ENCODE measurements at regions not wholly inside any gene's neighbourhood (a gene's known extent, or its start where the extent isn't known, plus 50 kb on each side); places are given as distances from the start of the nearest gene placed in this dataset.
A peak's percentile ranks its signal among the peaks of the same experiment; 100 is the strongest.

- DNase-seq (ENCODE audit: low read depth): no peak
- H3K36me3 ChIP-seq (ENCODE audit: control insufficient read depth, insufficient read depth, low read length): no peaks in the 10 kb centered on the region
- H3K4me3 ChIP-seq (ENCODE audit: low read depth, low read length): no peak overlapping the region
- no peaks in the 10 kb centered on the region for H3K27me3 ChIP-seq (ENCODE audit: control insufficient read depth, insufficient read depth, low read length)
- no peak for TF ChIP-seq CTCF (IDR thresholded peaks at IDR 0.05; ENCODE audit: insufficient read depth, low read length, severe bottlenecking)
- no peak for FAIRE-seq
Observed at GRCh38 chr10:65723525-65723924, 1202.3 kb upstream of the LRRTM3 start.

- DNase-seq (ENCODE audit: low read depth) (no peak), FAIRE-seq (no peak)
- no peak for TF ChIP-seq CTCF (IDR thresholded peaks at IDR 0.05; ENCODE audit: insufficient read depth, low read length, severe bottlenecking)
- Histone ChIP-seq H3K36me3 (ENCODE audit: control insufficient read depth, insufficient read depth, low read length) (no peaks in the 10 kb centered on the region), H3K4me3 (ENCODE audit: low read depth, low read length) (no peak overlapping the region), H3K27me3 (ENCODE audit: control insufficient read depth, insufficient read depth, low read length) (no peaks in the 10 kb centered on the region)
Observed at GRCh38 chr10:65735382-65735781, 1190.5 kb upstream of the LRRTM3 start.

GRCh38 chr10:65742906-65743305, 1182.9 kb upstream of the LRRTM3 start:
- Histone ChIP-seq H3K4me3 (ENCODE audit: low read depth, low read length) (no peak overlapping the region), H3K27me3 (ENCODE audit: control insufficient read depth, insufficient read depth, low read length) (no peaks in the 10 kb centered on the region), H3K36me3 (ENCODE audit: control insufficient read depth, insufficient read depth, low read length) (no peaks in the 10 kb centered on the region)
- no peak for TF ChIP-seq CTCF (IDR thresholded peaks at IDR 0.05; ENCODE audit: insufficient read depth, low read length, severe bottlenecking)
- no peak for DNase-seq (ENCODE audit: low read depth)
- FAIRE-seq: no peak

- Histone ChIP-seq H3K27me3 (ENCODE audit: control insufficient read depth, insufficient read depth, low read length) (no peaks in the 10 kb centered on the region), H3K4me3 (ENCODE audit: low read depth, low read length) (no peak overlapping the region), H3K36me3 (ENCODE audit: control insufficient read depth, insufficient read depth, low read length) (no peaks in the 10 kb centered on the region)
- FAIRE-seq (no peak), DNase-seq (ENCODE audit: low read depth) (peak; percentile 94)
- no peak for TF ChIP-seq CTCF (IDR thresholded peaks at IDR 0.05; ENCODE audit: insufficient read depth, low read length, severe bottlenecking)
Observed at GRCh38 chr10:65751218-65751617, 1174.6 kb upstream of the LRRTM3 start.

GRCh38 chr10:65751896-65752295, 1173.9 kb upstream of the LRRTM3 start:
- H3K4me3 ChIP-seq (ENCODE audit: low read depth, low read length): no peak overlapping the region
- H3K27me3 ChIP-seq (ENCODE audit: control insufficient read depth, insufficient read depth, low read length): no peaks in the 10 kb centered on the region
- DNase-seq (ENCODE audit: low read depth): peak; percentile 71
- H3K36me3 ChIP-seq (ENCODE audit: control insufficient read depth, insufficient read depth, low read length): no peaks in the 10 kb centered on the region
- FAIRE-seq: no peak
- no peak for TF ChIP-seq CTCF (IDR thresholded peaks at IDR 0.05; ENCODE audit: insufficient read depth, low read length, severe bottlenecking)

- DNase-seq (ENCODE audit: low read depth) (peak; percentile 69), FAIRE-seq (no peak)
- H3K27me3 ChIP-seq (ENCODE audit: control insufficient read depth, insufficient read depth, low read length): no peaks in the 10 kb centered on the region
- TF ChIP-seq CTCF (IDR thresholded peaks at IDR 0.05; ENCODE audit: insufficient read depth, low read length, severe bottlenecking): no peak
- H3K4me3 ChIP-seq (ENCODE audit: low read depth, low read length): no peak overlapping the region
- H3K36me3 ChIP-seq (ENCODE audit: control insufficient read depth, insufficient read depth, low read length): no peaks in the 10 kb centered on the region
Observed at GRCh38 chr10:65753532-65753931, 1172.3 kb upstream of the LRRTM3 start.

Data from bronchial epithelial cell (primary cell).